A549 (cell line): ENCODE measurements at regions not wholly inside any gene's neighbourhood (a gene's known extent, or its start where the extent isn't known, plus 50 kb on each side); places are given as distances from the start of the nearest gene placed in this dataset.

Experiments used
- ATAC-seq, 2 experiments: fragments of 200-7000 bp in 1 of 2; fragments of >200 bp in 1 of 2; cut with Nextera tagmentation in 1 of 2; cut with Tn5 transposase in 1 of 2; 3 replicates each; pipeline versions ENCODE4 v1.8.0 to v1.9.1; 2018 to 2020; ENCODE audit warnings: mild to moderate bottlenecking in 1 of 2, moderate library complexity in 1 of 2
- CTCF ChIA-PET: fragments of 300-600 bp; sonication (Branson Sonifier 250); formaldehyde crosslinking; extraction: SDS; loops from one replicate; lab custom pipeline; 2021; ENCODE audit warnings: antibody characterized with exemption, inconsistent platforms; lab: Yijun Ruan, JAX
- POLR2A ChIA-PET: fragments of 350-600 bp; formaldehyde crosslinking; extraction: SDS; loops from one replicate; lab custom pipeline; 2021; ENCODE audit warnings: antibody characterized with exemption, inconsistent platforms; lab: Yijun Ruan, JAX
- DNase-seq, 2 experiments: peaks; one replicate each; pipeline versions ENCODE4 v3.0.0 to v3.0.0-alpha.2; 2011 to 2016; ENCODE audit warnings: low read depth in 1 of 2, low spot score in 1 of 2
- FAIRE-seq: peaks from 2 replicates; lab custom pipeline; 2011; peaks lifted over from hg19 to GRCh38; lab: Jason Lieb, UNC
- H3K27ac ChIP-seq, 2 experiments: fragments of >200 bp; sonication (Bioruptor Twin); formaldehyde crosslinking; 3 replicates each; pipeline ENCODE4 v1.5.1; 2016 to 2017
- H3K4me1 ChIP-seq: fragments of >200 bp; sonication (Bioruptor Twin); formaldehyde crosslinking; 3 replicates; pipeline ENCODE4 v1.6.1; 2016
- H3K4me2 ChIP-seq: fragments of >200 bp; sonication (Bioruptor Twin); formaldehyde crosslinking; 3 replicates; pipeline ENCODE4 v1.6.1; 2016
- H3K4me3 ChIP-seq: fragments of >200 bp; sonication (Bioruptor Twin); formaldehyde crosslinking; 3 replicates; pipeline ENCODE4 v1.5.1; 2016
- H3K9me3 ChIP-seq: fragments of >200 bp; sonication (Bioruptor Twin); formaldehyde crosslinking; 3 replicates; pipeline ENCODE4 v1.6.1; 2016
- ATOH8 ChIP-seq: fragments of 250-450 bp; sonication (Bioruptor Pico); IDR thresholded peaks from 2 replicates; pipeline ENCODE4 v1.5.0; 2020; ENCODE audit warnings: low read depth, mild to moderate bottlenecking, moderate library complexity
- BHLHE40 ChIP-seq: IDR thresholded peaks from 2 replicates; pipeline ENCODE4 v1.6.1; 2012; ENCODE audit warnings: low read depth, low read length, inconsistent platforms
- E2F6 ChIP-seq: IDR thresholded peaks from 2 replicates; pipeline ENCODE4 v1.6.1; 2012; ENCODE audit warnings: low read depth, borderline replicate concordance
- EHF ChIP-seq: fragments of 250-450 bp; sonication (Bioruptor Pico); IDR thresholded peaks from 2 replicates; pipeline ENCODE4 v1.5.0; 2020; ENCODE audit warnings: mild to moderate bottlenecking
- EHMT2 ChIP-seq: fragments of 200-600 bp; sonication (generic); IDR thresholded peaks from 2 replicates; pipeline ENCODE4 v1.6.1; 2016; ENCODE audit warnings: antibody characterized with exemption, low read depth, mild to moderate bottlenecking, moderate library complexity
- FOSL2 ChIP-seq, 2 experiments: fragments of 450-650 bp in 1 of 2; fragments of >200 bp in 1 of 2; sonication (Bioruptor Twin) in 1 of 2; formaldehyde crosslinking; IDR thresholded peaks; 2 replicates each; pipeline versions ENCODE4 v1.5.0 to v1.6.1; 2016 to 2020; ENCODE audit warnings: mild to moderate bottlenecking in 1 of 2, moderate library complexity in 1 of 2
- GATA3 ChIP-seq: IDR thresholded peaks from 2 replicates; pipeline ENCODE4 v1.6.1; 2012; ENCODE audit warnings: borderline replicate concordance
- HEYL ChIP-seq: fragments of 250-450 bp; sonication (Bioruptor Pico); IDR thresholded peaks from 2 replicates; pipeline ENCODE4 v1.8.0; 2021; ENCODE audit warnings: mild to moderate bottlenecking, moderate library complexity
- HMGXB4 ChIP-seq: fragments of 250-450 bp; sonication (Bioruptor Pico); IDR thresholded peaks from 2 replicates; pipeline ENCODE4 v1.5.0; 2021; ENCODE audit warnings: mild to moderate bottlenecking, moderate library complexity, borderline replicate concordance
- HOXB13 ChIP-seq: fragments of 250-450 bp; sonication (Bioruptor Pico); IDR thresholded peaks from 2 replicates; pipeline ENCODE4 v1.5.0; 2020; ENCODE audit warnings: low read depth, mild to moderate bottlenecking, moderate library complexity
- JUNB ChIP-seq: fragments of >200 bp; sonication (Bioruptor Twin); formaldehyde crosslinking; IDR thresholded peaks from 2 replicates; pipeline ENCODE4 v1.6.1; 2016
- KDM1A ChIP-seq: fragments of 200-600 bp; sonication (generic); IDR thresholded peaks from 2 replicates; pipeline ENCODE4 v1.6.1; 2016; ENCODE audit warnings: low read depth, mild to moderate bottlenecking
- KDM5A ChIP-seq: fragments of 200-600 bp; sonication (generic); IDR thresholded peaks from 2 replicates; pipeline ENCODE4 v1.6.1; 2016; ENCODE audit warnings: antibody characterized with exemption, mild to moderate bottlenecking
- MAX ChIP-seq: IDR thresholded peaks from 2 replicates; pipeline ENCODE4 v1.6.1; 2012
- MAZ ChIP-seq: fragments of 150-350 bp; IDR thresholded peaks from 2 replicates; pipeline ENCODE4 v1.6.1; 2014; ENCODE audit warnings: antibody characterized with exemption, low read depth, low read length, borderline replicate concordance
- NFE2L2 ChIP-seq: fragments of 150-350 bp; conservative IDR thresholded peaks from 2 replicates; pipeline ENCODE4 v1.6.1; 2014; ENCODE audit warnings: low read length
- NPAS2 ChIP-seq: fragments of 250-450 bp; sonication (Bioruptor Pico); IDR thresholded peaks from 2 replicates; pipeline ENCODE4 v1.8.0; 2022; ENCODE audit warnings: mild to moderate bottlenecking, moderate library complexity, borderline replicate concordance
- NR3C1 ChIP-seq: fragments of >200 bp; sonication (Bioruptor Twin); formaldehyde crosslinking; IDR thresholded peaks from 3 replicates; pipeline ENCODE4 v1.6.1; 2017
- PBX3 ChIP-seq: IDR thresholded peaks from 2 replicates; pipeline ENCODE4 v1.6.1; 2012
- POLR2AphosphoS2 ChIP-seq: conservative IDR thresholded peaks from 2 replicates; pipeline ENCODE4 v1.6.1; 2012; ENCODE audit warnings: low read length, improper control_type of control experiment, inconsistent platforms
- RAD21 ChIP-seq, 2 experiments: fragments of >200 bp in 1 of 2; sonication (Bioruptor Twin) in 1 of 2; formaldehyde crosslinking in 1 of 2; IDR thresholded peaks in 1 of 2; conservative IDR thresholded peaks in 1 of 2; 2 replicates in 1 of 2; 3 replicates in 1 of 2; pipeline ENCODE4 v1.6.1; 2012 to 2018; ENCODE audit warnings: inconsistent platforms in 1 of 2
- WGBS: methylation state at CpG from one replicate; pipeline ENCODE4 v1.1.6; 2017; ENCODE audit errors: missing lambda C conversion rate; 5-methylcytosine and 5-hydroxymethylcytosine counted together

- TF ChIP-seq MAX, result no peak
These were observed 138.6 kb upstream of the GLI2 start (continued) for GRCh38 chr2:120596990-120597594.

GRCh38 chr2:120597595-120598193 is 138.0 kb upstream of the GLI2 start:
- CTCF ChIA-PET, result interaction anchor here (0.8 to 2.1 kb wide), 3 partner anchors 79 to 285 kb away, joined by 3 to 4 read pairs (median 3); no protein-coding TSS in a partner anchor

GRCh38 chr2:120598416-120598815 is 137.3 kb upstream of the GLI2 start:
- Histone ChIP-seq H3K4me3 (no peak overlapping the region), H3K4me2 (no peak overlapping the region), H3K27ac (no peak overlapping the region), H3K9me3 (no peaks in the 10 kb centered on the region), H3K4me1 (no peaks in the 10 kb centered on the region)
- DNase-seq (no peak), ATAC-seq (no peak), FAIRE-seq (no peak)
- WGBS, result 73% methylated on average over 5 of the region's 5 CpGs
- TF ChIP-seq NPAS2 (no peak), GATA3 (no peak), KDM1A (no peak), E2F6 (no peak), NFE2L2 (no peak), ATOH8 (no peak), EHMT2 (no peak), FOSL2 (IDR thresholded peaks at IDR 0.05) (no peak), FOSL2 (CRISPR knock-in tag; IDR thresholded peaks at IDR 0.05) (no peak), HEYL (CRISPR knock-in tag) (no peak), EHF (CRISPR knock-in tag) (no peak)
- ChIA-PET CTCF (interaction anchor here (0.8 to 2.1 kb wide), 3 partner anchors 80 to 285 kb away, joined by 3 to 4 read pairs (median 3); no protein-coding TSS in a partner anchor), POLR2A (no interaction called here)

More at GRCh38 chr2:120597595-120598193, 138.0 kb upstream of the GLI2 start:
- Histone ChIP-seq H3K27ac (no peak overlapping the region), H3K4me2 (no peak overlapping the region), H3K9me3 (no peaks in the 10 kb centered on the region), H3K4me3 (no peak overlapping the region), H3K4me1 (no peaks in the 10 kb centered on the region)
- 81% methylated on average over 18 of the region's 19 CpGs for WGBS
- no peak for FAIRE-seq
- ATAC-seq, result no peak
- DNase-seq, result no peak
- POLR2A ChIA-PET, result no interaction called here
- TF ChIP-seq NR3C1, result no peak
- no peak for TF ChIP-seq BHLHE40
- no peak for TF ChIP-seq E2F6
- no peak for TF ChIP-seq HOXB13
- TF ChIP-seq MAZ, result no peak
- TF ChIP-seq MAX, result no peak
- TF ChIP-seq HEYL (CRISPR knock-in tag), result no peak
- no peak for TF ChIP-seq POLR2AphosphoS2
- TF ChIP-seq PBX3, result no peak
- no peak for TF ChIP-seq EHMT2
- no peak for TF ChIP-seq RAD21 (conservative IDR thresholded peaks at IDR 0.05 in 1 of 2, IDR thresholded peaks at IDR 0.05 in 1 of 2)
- no peak for TF ChIP-seq GATA3
- no peak for TF ChIP-seq JUNB
- no peak for TF ChIP-seq KDM5A
- TF ChIP-seq FOSL2 (IDR thresholded peaks at IDR 0.05), result no peak
- TF ChIP-seq FOSL2 (CRISPR knock-in tag; IDR thresholded peaks at IDR 0.05), result no peak
- no peak for TF ChIP-seq HMGXB4 (CRISPR knock-in tag)
